PC-9 (cell line): ENCODE measurements at regions not wholly inside any gene's neighbourhood (a gene's known extent, or its start where the extent isn't known, plus 50 kb on each side); places are given as distances from the start of the nearest gene placed in this dataset.

Experiments used
- BruUV-seq: library from RNA; stranded (reverse); fragments of 400-500 nt; replicated peaks from 2 replicates; lab custom pipeline; 2021; lab: Mats Ljungman, UMichigan
- CTCF ChIA-PET: fragments of 300-600 bp; sonication (Branson Sonifier 250); formaldehyde crosslinking; loops from one replicate; lab custom pipeline; 2022; ENCODE audit warnings: antibody characterized with exemption; lab: Charles Lee
- POLR2A ChIA-PET: fragments of 300-600 bp; sonication (Branson Sonifier 250); formaldehyde crosslinking; loops from one replicate; lab custom pipeline; 2022; ENCODE audit warnings: antibody characterized with exemption; ENCODE audit not compliant: unreplicated experiment; lab: Charles Lee
- DNase-seq, 2 experiments: peaks; one replicate each; pipeline versions ENCODE4 v3.0.0 to v3.0.0-alpha.2; 2015 to 2022; ENCODE audit warnings: mixed read lengths in 1 of 2
- H2AFZ ChIP-seq: fragments of 200-600 bp; sonication (generic); 2 replicates; pipeline ENCODE4 v1.8.1; 2017; ENCODE audit warnings: antibody characterized with exemption
- H3F3A ChIP-seq: fragments of 200-600 bp; sonication (generic); 2 replicates; pipeline ENCODE4 v1.8.1; 2017; ENCODE audit warnings: antibody characterized with exemption, mild to moderate bottlenecking, low read depth; ENCODE audit not compliant: insufficient read depth
- H3K27ac ChIP-seq: fragments of 200-600 bp; sonication (generic); 2 replicates; pipeline ENCODE4 v1.6.1; 2016; ENCODE audit warnings: mixed run types
- H3K27me3 ChIP-seq: fragments of 200-600 bp; sonication (generic); 2 replicates; pipeline ENCODE4 v1.6.1; 2016; ENCODE audit warnings: low read depth, mixed run types; ENCODE audit not compliant: insufficient read depth
- H3K36me3 ChIP-seq: fragments of 200-600 bp; sonication (generic); 2 replicates; pipeline ENCODE4 v1.6.1; 2016; ENCODE audit warnings: low read depth, mixed run types
- H3K4me1 ChIP-seq: fragments of 200-600 bp; sonication (generic); replicated peaks from 2 replicates; pipeline ENCODE4 v1.6.1; 2016; ENCODE audit warnings: mixed run types; ENCODE audit not compliant: insufficient read depth
- H3K4me2 ChIP-seq: fragments of 200-600 bp; sonication (generic); 2 replicates; pipeline ENCODE4 v1.6.1; 2017; ENCODE audit warnings: mixed run types
- H3K4me3 ChIP-seq: fragments of 200-600 bp; sonication (generic); 2 replicates; pipeline ENCODE4 v1.6.1; 2016; ENCODE audit warnings: mixed run types
- H3K79me2 ChIP-seq: fragments of 200-600 bp; sonication (generic); 2 replicates; pipeline ENCODE4 v1.6.1; 2017; ENCODE audit warnings: low read depth, mixed run types
- H3K9me2 ChIP-seq: fragments of 200-600 bp; sonication (generic); 2 replicates; pipeline ENCODE4 v1.8.1; 2017; ENCODE audit warnings: mild to moderate bottlenecking; ENCODE audit not compliant: insufficient read depth
- H3K9me3 ChIP-seq: fragments of 200-600 bp; sonication (generic); 2 replicates; pipeline ENCODE4 v1.8.1; 2016; ENCODE audit warnings: low read depth; ENCODE audit not compliant: insufficient read depth
- H4K20me1 ChIP-seq: fragments of 200-600 bp; sonication (generic); 2 replicates; pipeline ENCODE4 v1.8.1; 2017; ENCODE audit not compliant: insufficient read depth
- EZH2 ChIP-seq: fragments of 200-600 bp; sonication (generic); IDR thresholded peaks from 2 replicates; pipeline ENCODE4 v1.8.0; 2017; ENCODE audit warnings: antibody characterized with exemption, low read depth
- intact Hi-C: fragments of 100-400 bp; cut with micrococcal nuclease; formaldehyde crosslinking; loops from one replicate; pipeline ENCODE4 v1.10.0; 2022; ENCODE audit not compliant: unreplicated experiment
- TF ChIP-seq, protein P1 (sequence below): fragments of 200-600 bp; sonication (generic); conservative IDR thresholded peaks from 2 replicates; pipeline ENCODE4 v1.6.1; 2017; ENCODE audit warnings: mixed run types, antibody characterized with exemption, mild to moderate bottlenecking, moderate library complexity

DNA sequence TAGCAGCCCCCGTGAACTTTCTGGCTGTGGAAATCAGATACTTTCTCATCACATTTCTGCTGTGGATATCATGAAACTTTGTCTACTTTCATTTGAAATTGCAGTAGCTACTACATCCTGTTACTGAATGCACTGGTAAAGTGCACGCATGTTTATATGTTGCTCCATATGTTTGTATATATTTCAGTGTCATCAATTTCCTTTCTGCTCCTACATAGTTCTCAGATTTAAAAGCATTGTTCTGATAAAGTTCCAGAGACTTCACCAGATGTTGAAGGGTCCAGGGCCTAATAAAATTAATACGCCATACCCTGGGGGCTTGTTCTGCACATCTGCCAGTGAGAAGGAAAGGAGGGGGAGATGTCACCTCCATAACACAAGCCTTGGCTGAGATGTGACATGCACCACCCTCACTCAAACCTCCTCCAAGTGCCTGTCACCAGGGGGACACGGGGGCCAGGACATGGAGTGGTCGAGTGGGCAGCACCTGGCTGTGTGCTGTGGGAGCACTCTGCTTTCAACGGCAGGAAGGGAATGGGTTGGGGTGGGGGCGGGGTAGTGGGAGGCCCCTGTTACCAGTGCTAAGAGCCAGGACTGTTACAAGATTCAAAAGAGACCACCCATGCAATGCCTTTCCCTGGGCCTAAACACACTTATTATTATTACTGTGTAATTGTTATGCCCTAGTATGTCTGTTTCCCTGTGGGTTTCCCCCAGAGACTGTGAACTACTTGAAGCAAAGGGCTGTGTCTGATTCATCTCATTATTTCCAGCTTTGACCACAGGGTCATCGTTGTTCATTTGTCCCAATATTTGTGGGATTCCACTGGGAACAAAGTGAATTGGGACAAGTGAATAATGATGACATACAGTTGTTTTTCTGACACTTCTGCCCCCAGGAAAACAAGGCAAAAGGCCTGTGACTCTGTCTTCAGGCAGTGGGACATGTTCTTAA is 193.4 kb downstream of the FOXL1 start:
- Histone ChIP-seq H3K36me3 (no peaks in the 10 kb centered on the region), H3K9me2 (no peaks in the 10 kb centered on the region), H2AFZ (no peak overlapping the region), H3K4me2 (no peak overlapping the region), H3F3A (no peaks in the 10 kb centered on the region), H3K27me3 (peaks cover 89% of the 10 kb centered on the region), H4K20me1 (0 out of 2 replicates have a peak, but pooled peaks cover 4% of the 10 kb centered on the region), H3K4me3 (no peak overlapping the region), H3K9me3 (no peaks in the 10 kb centered on the region), H3K27ac (no peak overlapping the region), H3K4me1 (no peaks in the 10 kb centered on the region), H3K79me2 (no peaks in the 10 kb centered on the region)
- no peak for DNase-seq
- BruUV-seq, result no TSS peak
- TF ChIP-seq, protein P1, sequence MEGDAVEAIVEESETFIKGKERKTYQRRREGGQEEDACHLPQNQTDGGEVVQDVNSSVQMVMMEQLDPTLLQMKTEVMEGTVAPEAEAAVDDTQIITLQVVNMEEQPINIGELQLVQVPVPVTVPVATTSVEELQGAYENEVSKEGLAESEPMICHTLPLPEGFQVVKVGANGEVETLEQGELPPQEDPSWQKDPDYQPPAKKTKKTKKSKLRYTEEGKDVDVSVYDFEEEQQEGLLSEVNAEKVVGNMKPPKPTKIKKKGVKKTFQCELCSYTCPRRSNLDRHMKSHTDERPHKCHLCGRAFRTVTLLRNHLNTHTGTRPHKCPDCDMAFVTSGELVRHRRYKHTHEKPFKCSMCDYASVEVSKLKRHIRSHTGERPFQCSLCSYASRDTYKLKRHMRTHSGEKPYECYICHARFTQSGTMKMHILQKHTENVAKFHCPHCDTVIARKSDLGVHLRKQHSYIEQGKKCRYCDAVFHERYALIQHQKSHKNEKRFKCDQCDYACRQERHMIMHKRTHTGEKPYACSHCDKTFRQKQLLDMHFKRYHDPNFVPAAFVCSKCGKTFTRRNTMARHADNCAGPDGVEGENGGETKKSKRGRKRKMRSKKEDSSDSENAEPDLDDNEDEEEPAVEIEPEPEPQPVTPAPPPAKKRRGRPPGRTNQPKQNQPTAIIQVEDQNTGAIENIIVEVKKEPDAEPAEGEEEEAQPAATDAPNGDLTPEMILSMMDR, result no peak
- no peak for TF ChIP-seq EZH2
- intact Hi-C loops, result no loop called here
- POLR2A ChIA-PET, result no interaction called here
- CTCF ChIA-PET, result no interaction called here

DNA sequence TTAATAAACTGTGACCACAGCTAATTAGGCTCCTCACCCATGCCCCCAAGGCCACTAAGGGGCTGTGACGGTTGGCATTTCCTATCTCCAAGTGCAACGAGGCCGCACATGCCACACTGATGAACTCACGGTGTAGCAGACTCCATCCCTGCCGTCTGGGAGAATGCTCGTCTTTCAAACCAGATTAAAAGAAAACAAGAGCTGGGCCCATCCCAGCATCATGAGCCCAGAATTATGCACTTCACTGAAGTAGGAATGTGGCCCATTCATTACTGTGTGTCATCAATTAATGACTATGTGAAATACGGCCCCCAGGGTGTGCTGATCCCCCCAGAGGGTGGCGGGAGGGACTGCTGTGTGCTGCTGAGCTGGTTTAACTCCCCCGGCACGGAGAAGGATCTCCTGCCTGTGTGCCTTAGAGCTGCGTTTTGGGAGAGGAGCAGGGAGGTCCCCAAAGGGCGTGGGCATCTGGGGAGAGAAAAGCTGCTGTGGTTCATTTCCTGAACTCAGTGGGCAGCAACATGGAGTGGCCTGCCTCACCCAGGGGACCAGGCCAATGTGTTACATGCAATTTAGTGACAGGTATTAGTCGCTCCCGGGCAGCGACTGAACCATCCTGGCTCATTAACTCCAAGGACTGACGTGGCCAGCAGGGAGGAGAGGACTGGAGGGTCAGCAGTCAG is 194.5 kb downstream of the FOXL1 start:
- intact Hi-C loops, result no loop called here
- Histone ChIP-seq H3K9me3 (no peaks in the 10 kb centered on the region), H3K79me2 (no peaks in the 10 kb centered on the region), H3K27ac (no peak overlapping the region), H3K4me1 (no peaks in the 10 kb centered on the region), H3K4me3 (no peak overlapping the region), H2AFZ (no peak overlapping the region), H4K20me1 (0 out of 2 replicates have a peak, but pooled peaks cover 4% of the 10 kb centered on the region), H3F3A (no peaks in the 10 kb centered on the region), H3K27me3 (peaks cover 95% of the 10 kb centered on the region), H3K36me3 (no peaks in the 10 kb centered on the region), H3K4me2 (no peak overlapping the region), H3K9me2 (no peaks in the 10 kb centered on the region)
- CTCF ChIA-PET, result no interaction called here
- no TSS peak for BruUV-seq
- DNase-seq, result no peak
- TF ChIP-seq, protein P1, result no peak
- no peak for TF ChIP-seq EZH2
- POLR2A ChIA-PET, result no interaction called here

DNA sequence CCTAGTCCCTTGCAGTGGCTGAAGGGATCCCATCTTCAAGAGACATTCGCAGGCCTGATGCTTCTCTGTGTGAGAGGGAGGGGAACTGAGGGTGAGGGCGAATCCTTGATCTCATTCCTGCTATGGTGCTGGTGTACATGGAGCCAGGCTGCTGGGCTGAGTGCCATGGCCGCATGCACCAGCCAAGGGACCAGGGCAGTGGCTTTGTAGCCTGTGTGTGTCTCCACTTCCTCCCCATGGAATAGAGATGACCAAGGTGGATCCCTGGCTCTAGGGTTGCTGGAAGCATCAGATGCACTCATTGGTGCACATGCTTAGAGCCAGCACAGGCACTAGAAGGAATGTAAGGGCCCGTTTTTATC is 195.0 kb downstream of the FOXL1 start:
- no peak overlapping the region for H2AFZ ChIP-seq
- H4K20me1 ChIP-seq, result 0 out of 2 replicates have a peak, but pooled peaks cover 4% of the 10 kb centered on the region
- no peaks in the 10 kb centered on the region for H3K9me2 ChIP-seq
- H3K4me2 ChIP-seq, result no peak overlapping the region
- H3K9me3 ChIP-seq, result no peaks in the 10 kb centered on the region
- ChIA-PET POLR2A (no interaction called here), CTCF (no interaction called here)
- H3K36me3 ChIP-seq, result no peaks in the 10 kb centered on the region
- H3K4me1 ChIP-seq, result no peaks in the 10 kb centered on the region
- no peak overlapping the region for H3K27ac ChIP-seq
- H3K27me3 ChIP-seq, result peaks cover 95% of the 10 kb centered on the region
- TF ChIP-seq, protein P1, result no peak
- TF ChIP-seq EZH2, result no peak
- no peak for DNase-seq
- no TSS peak for BruUV-seq
- H3F3A ChIP-seq, result no peaks in the 10 kb centered on the region
- intact Hi-C loops, result no loop called here
- H3K4me3 ChIP-seq, result no peak overlapping the region
- no peaks in the 10 kb centered on the region for H3K79me2 ChIP-seq
